GM12873 (cell line): ENCODE measurements at regions not wholly inside any gene's neighbourhood (a gene's known extent, or its start where the extent isn't known, plus 50 kb on each side); places are given as distances from the start of the nearest gene placed in this dataset.

Source experiments
- CTCF ChIP-seq: IDR thresholded peaks from 2 replicates; pipeline ENCODE4 v1.5.1; 2012; ENCODE audit warnings: low read depth, mild to moderate bottlenecking, moderate library complexity, low read length, control low read depth; ENCODE audit not compliant: insufficient read depth; ENCODE audit errors: missing control alignments

- no peak for TF ChIP-seq CTCF
Measured at GRCh38 chr2:129464631-129465030, 514.8 kb upstream of the RAB6C start.

GRCh38 chr2:129465045-129465444 lies 514.4 kb upstream of the RAB6C start:
- TF ChIP-seq CTCF: no peak

- no peak for TF ChIP-seq CTCF
Measured at GRCh38 chr2:129466389-129466788, 513.1 kb upstream of the RAB6C start.

- TF ChIP-seq CTCF: no peak
Measured at GRCh38 chr2:129467012-129467779, 512.3 kb upstream of the RAB6C start.

GRCh38 chr2:129467941-129468340 lies 511.5 kb upstream of the RAB6C start:
- TF ChIP-seq CTCF: no peak

- TF ChIP-seq CTCF: no peak
Measured at GRCh38 chr2:129468879-129469278, 510.6 kb upstream of the RAB6C start.

GRCh38 chr2:129469389-129469788 lies 510.1 kb upstream of the RAB6C start:
- TF ChIP-seq CTCF: no peak

- TF ChIP-seq CTCF: no peak
Measured at GRCh38 chr2:129469871-129470270, 509.6 kb upstream of the RAB6C start.
